GM18907 (cell line): ENCODE measurements at regions not wholly inside any gene's neighbourhood (a gene's known extent, or its start where the extent isn't known, plus 50 kb on each side); places are given as distances from the start of the nearest gene placed in this dataset.

Experiments used
- ATAC-seq: cut with Tn5 transposase; IDR thresholded peaks from one replicate; pipeline ENCODE4 v1.9.1; 2021; ENCODE audit warnings: mild to moderate bottlenecking, moderate library complexity; ENCODE audit not compliant: unreplicated experiment

DNA sequence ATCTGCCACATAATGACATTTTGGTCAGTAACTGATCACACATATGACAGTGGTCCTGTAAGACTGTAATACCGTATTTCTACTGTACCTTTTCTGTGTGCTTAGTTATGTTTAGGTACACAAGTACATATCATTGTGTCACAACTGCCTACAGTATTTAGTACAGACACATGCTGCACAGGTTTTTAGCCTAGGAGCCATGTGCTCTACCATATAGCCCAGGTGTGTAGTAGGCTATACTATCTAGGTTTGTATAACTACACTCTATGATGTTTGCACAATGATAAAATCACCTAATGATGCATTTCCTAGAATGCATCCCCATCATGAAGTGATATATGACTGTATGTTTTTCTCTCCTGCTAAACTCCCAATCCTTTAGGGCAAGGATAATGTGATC lies 61.2 kb upstream of the MIR17HG start:
- no peak for ATAC-seq

DNA sequence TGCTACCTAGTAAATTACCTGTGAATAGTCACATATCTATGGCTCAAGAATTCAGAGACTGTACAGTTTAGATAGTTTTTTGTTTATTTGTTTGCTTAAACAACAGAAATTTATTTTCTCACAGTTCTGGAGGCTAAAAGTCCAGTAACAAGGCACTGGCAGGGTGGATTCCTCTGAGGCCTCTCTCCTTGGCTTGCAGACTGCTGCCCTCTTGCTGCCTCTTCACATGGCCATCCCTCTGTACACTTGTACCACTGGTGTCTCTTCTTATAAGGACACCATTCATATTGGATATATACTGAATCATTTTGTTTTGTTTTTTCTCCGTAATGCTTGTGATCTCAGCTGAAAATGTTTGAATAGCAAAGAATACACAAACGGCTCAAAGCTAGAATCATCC lies 56.4 kb upstream of the MIR17HG start:
- ATAC-seq, result no peak

DNA sequence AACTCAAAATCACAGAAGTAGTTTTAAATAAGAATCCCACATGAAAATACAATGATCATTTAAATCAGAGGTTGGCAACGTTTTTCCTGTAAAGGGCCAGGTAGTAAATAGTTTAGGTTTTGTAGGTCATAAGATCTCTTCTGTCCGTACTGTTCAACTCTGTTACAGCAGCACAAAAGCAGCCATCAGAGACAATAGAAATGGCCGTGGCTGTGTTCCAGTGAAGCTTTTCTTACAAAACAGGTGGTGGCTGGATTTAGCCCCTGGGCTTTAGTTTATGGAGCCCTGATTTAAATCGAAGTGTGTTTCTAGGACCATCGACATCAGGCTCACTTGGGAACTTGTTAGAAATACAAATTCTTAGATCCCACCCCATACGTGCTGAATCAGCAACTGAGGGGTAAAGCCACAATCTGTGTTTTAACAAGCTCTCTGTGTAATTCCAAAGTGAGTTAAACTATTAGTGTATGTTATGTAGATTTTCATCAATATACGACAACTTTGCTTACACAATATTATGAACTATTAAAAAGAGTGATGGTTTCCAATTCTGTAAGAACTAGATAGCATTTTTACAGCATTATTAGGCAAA lies 54.8 kb upstream of the MIR17HG start:
- ATAC-seq, result no peak

DNA sequence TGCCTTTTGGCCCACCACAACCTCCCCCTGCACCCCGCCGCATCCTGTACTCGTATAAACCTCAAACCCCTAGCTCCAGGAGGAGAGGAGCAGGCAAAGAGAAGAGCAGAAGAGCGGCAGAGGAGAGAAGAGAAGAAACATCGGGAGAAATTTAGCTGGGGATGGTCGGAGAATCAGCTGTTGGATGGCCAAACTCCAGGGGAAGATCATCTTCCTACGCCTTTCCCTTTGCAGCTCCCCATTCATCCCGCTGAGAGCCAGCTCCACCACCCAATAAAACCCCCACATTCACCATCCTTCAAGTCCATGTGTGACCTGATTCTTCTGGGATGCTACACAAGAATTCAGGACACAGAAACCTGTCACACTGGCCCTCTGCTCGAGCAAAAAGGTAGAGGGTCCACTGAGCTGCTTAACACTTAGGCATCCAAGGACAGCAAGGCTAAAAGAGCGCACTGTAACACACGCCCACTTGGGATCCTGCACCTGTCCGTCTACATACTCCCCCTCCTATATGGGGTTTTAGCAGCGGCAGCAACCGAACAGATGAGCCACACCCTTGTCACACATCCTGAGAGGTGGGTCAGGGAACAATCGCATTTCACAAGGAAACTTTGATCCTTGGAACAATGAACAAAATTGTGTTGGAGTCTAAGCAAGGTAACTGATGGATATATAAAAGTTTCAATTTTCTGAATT lies 51.6 kb upstream of the MIR17HG start:
- no peak for ATAC-seq

DNA sequence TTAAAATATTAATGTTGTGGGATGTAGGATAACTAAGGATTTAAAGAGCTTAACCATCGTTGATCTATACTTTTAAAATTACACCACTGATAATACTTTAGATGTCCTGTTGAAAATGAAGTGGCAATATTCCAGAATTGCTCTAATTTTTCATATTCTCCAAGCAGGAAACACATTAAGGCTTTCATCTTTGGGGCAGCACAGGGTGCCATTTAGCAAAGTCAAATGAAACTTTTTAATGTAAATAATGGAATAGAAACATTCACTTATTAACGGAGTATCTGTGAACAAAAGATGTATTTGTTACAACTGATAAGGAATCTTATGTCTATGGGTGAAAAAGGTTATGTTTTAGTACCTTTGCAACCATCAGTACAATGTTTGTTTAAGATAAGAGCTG lies 50.0 kb upstream of the MIR17HG start:
- ATAC-seq, result no peak
